Liver (tissue), 3 donors: ENCODE measurements at regions not wholly inside any gene's neighbourhood (a gene's known extent, or its start where the extent isn't known, plus 50 kb on each side); places are given as distances from the start of the nearest gene placed in this dataset.

Source experiments
- GABPA ChIP-seq, 2 donors: IDR thresholded peaks in 1 of 2; conservative IDR thresholded peaks in 1 of 2; 2 replicates each; pipeline ENCODE4 v1.6.1; 2016; ENCODE audit warnings: antibody characterized with exemption in 2 of 2, mild to moderate bottlenecking in 1 of 2, moderate library complexity in 1 of 2
- HNF4A ChIP-seq, 2 donors: conservative IDR thresholded peaks; 2 replicates each; pipeline ENCODE4 v1.6.1; 2016; ENCODE audit warnings: antibody characterized with exemption in 2 of 2, mild to moderate bottlenecking in 2 of 2
- JUND ChIP-seq, 2 donors: IDR thresholded peaks; 2 replicates each; pipeline ENCODE4 v1.6.1; 2016; ENCODE audit warnings: antibody characterized with exemption in 2 of 2
- RAD21 ChIP-seq, 2 donors: IDR thresholded peaks; 2 replicates each; pipeline ENCODE4 v1.6.1; 2016; ENCODE audit warnings: antibody characterized with exemption in 2 of 2, mild to moderate bottlenecking in 2 of 2
- SP1 ChIP-seq: IDR thresholded peaks from 2 replicates; pipeline ENCODE4 v1.6.1; 2018; ENCODE audit warnings: antibody characterized with exemption, mild to moderate bottlenecking
- YY1 ChIP-seq: IDR thresholded peaks from 2 replicates; pipeline ENCODE4 v1.6.1; 2016; ENCODE audit warnings: antibody characterized with exemption, mild to moderate bottlenecking
- TF ChIP-seq, protein P1 (sequence below): fragments of 150-350 bp; IDR thresholded peaks from 2 replicates; pipeline ENCODE4 v1.5.1; 2017; ENCODE audit warnings: improper control_type of control experiment, low read depth, low read length; ENCODE audit not compliant: missing input control
- TF ChIP-seq, protein P2 (sequence below): IDR thresholded peaks from 2 replicates; pipeline ENCODE4 v1.6.1; 2016; ENCODE audit warnings: antibody characterized with exemption, mild to moderate bottlenecking
- TF ChIP-seq, protein P3 (sequence below): IDR thresholded peaks from 2 replicates; pipeline ENCODE4 v1.6.1; 2016; ENCODE audit warnings: antibody characterized with exemption
- TF ChIP-seq, protein P4 (sequence below): IDR thresholded peaks from 2 replicates; pipeline ENCODE4 v1.6.1; 2016; ENCODE audit warnings: antibody characterized with exemption
- TF ChIP-seq, protein P5 (sequence below): IDR thresholded peaks from 2 replicates; pipeline ENCODE4 v1.6.1; 2016; ENCODE audit warnings: antibody characterized with exemption
- donor health status: healthy.
- donor health status: healthy.

DNA sequence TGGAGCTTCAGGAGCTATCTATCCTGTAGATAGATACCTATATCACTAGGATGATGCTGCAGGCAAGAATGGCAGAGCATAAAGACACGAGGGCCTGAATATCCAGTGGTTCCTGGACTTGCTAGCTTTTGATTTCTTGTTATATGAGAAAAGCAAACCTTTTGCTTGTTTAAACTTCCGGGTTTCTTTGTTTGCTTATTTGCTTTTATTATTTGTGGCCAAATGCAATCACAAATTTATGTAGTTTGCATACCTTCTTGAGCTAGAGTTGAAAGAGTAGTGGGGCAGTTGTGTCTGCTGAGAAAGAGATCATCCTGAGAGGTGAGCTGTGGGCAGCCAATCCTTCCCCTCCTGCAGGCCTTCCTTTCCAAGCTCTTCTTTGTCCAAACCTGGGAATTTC, 245.7 kb downstream of the AR start:
- TF ChIP-seq, protein P1, sequence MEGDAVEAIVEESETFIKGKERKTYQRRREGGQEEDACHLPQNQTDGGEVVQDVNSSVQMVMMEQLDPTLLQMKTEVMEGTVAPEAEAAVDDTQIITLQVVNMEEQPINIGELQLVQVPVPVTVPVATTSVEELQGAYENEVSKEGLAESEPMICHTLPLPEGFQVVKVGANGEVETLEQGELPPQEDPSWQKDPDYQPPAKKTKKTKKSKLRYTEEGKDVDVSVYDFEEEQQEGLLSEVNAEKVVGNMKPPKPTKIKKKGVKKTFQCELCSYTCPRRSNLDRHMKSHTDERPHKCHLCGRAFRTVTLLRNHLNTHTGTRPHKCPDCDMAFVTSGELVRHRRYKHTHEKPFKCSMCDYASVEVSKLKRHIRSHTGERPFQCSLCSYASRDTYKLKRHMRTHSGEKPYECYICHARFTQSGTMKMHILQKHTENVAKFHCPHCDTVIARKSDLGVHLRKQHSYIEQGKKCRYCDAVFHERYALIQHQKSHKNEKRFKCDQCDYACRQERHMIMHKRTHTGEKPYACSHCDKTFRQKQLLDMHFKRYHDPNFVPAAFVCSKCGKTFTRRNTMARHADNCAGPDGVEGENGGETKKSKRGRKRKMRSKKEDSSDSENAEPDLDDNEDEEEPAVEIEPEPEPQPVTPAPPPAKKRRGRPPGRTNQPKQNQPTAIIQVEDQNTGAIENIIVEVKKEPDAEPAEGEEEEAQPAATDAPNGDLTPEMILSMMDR: no peak
- TF ChIP-seq GABPA (IDR thresholded peaks at IDR 0.05 in 1 of 2, conservative IDR thresholded peaks at IDR 0.05 in 1 of 2) (no peak), YY1 (no peak), SP1 (no peak), JUND (IDR thresholded peaks at IDR 0.05) (no peak), RAD21 (IDR thresholded peaks at IDR 0.05) (no peak), HNF4A (conservative IDR thresholded peaks at IDR 0.05) (no peak)
- TF ChIP-seq, protein P2, sequence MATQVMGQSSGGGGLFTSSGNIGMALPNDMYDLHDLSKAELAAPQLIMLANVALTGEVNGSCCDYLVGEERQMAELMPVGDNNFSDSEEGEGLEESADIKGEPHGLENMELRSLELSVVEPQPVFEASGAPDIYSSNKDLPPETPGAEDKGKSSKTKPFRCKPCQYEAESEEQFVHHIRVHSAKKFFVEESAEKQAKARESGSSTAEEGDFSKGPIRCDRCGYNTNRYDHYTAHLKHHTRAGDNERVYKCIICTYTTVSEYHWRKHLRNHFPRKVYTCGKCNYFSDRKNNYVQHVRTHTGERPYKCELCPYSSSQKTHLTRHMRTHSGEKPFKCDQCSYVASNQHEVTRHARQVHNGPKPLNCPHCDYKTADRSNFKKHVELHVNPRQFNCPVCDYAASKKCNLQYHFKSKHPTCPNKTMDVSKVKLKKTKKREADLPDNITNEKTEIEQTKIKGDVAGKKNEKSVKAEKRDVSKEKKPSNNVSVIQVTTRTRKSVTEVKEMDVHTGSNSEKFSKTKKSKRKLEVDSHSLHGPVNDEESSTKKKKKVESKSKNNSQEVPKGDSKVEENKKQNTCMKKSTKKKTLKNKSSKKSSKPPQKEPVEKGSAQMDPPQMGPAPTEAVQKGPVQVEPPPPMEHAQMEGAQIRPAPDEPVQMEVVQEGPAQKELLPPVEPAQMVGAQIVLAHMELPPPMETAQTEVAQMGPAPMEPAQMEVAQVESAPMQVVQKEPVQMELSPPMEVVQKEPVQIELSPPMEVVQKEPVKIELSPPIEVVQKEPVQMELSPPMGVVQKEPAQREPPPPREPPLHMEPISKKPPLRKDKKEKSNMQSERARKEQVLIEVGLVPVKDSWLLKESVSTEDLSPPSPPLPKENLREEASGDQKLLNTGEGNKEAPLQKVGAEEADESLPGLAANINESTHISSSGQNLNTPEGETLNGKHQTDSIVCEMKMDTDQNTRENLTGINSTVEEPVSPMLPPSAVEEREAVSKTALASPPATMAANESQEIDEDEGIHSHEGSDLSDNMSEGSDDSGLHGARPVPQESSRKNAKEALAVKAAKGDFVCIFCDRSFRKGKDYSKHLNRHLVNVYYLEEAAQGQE: no peak
- TF ChIP-seq, protein P3, sequence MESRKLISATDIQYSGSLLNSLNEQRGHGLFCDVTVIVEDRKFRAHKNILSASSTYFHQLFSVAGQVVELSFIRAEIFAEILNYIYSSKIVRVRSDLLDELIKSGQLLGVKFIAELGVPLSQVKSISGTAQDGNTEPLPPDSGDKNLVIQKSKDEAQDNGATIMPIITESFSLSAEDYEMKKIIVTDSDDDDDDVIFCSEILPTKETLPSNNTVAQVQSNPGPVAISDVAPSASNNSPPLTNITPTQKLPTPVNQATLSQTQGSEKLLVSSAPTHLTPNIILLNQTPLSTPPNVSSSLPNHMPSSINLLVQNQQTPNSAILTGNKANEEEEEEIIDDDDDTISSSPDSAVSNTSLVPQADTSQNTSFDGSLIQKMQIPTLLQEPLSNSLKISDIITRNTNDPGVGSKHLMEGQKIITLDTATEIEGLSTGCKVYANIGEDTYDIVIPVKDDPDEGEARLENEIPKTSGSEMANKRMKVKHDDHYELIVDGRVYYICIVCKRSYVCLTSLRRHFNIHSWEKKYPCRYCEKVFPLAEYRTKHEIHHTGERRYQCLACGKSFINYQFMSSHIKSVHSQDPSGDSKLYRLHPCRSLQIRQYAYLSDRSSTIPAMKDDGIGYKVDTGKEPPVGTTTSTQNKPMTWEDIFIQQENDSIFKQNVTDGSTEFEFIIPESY: no peak
- TF ChIP-seq, protein P4, sequence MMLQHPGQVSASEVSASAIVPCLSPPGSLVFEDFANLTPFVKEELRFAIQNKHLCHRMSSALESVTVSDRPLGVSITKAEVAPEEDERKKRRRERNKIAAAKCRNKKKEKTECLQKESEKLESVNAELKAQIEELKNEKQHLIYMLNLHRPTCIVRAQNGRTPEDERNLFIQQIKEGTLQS: no peak
- TF ChIP-seq, protein P5, sequence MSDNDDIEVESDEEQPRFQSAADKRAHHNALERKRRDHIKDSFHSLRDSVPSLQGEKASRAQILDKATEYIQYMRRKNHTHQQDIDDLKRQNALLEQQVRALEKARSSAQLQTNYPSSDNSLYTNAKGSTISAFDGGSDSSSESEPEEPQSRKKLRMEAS: no peak
